H1 (cell line): ENCODE measurements at regions not wholly inside any gene's neighbourhood (a gene's known extent, or its start where the extent isn't known, plus 50 kb on each side); places are given as distances from the start of the nearest gene placed in this dataset.

Experiments used
- ASH2L ChIP-seq: fragments of 200-600, 300-600 bp; sonication (generic); IDR thresholded peaks from one replicate; pipeline ENCODE4 v1.7.1; 2017; ENCODE audit warnings: low read length
- BRCA1 ChIP-seq: IDR thresholded peaks from 2 replicates; pipeline ENCODE4 v1.6.1; 2012; ENCODE audit warnings: low read depth, low read length, improper control_type of control experiment
- TCF12 ChIP-seq: IDR thresholded peaks from 2 replicates; pipeline ENCODE4 v1.6.1; 2011; ENCODE audit warnings: low read depth, mild to moderate bottlenecking, low read length
- TF ChIP-seq, protein P1 (sequence below), 3 experiments: IDR thresholded peaks; 1 replicate in 2 of 3; 2 replicates in 1 of 3; pipeline versions ENCODE4 v1.5.1 to v1.6.1; 2011; ENCODE audit warnings: low read length in 3 of 3, mild to moderate bottlenecking in 3 of 3, inconsistent platforms in 2 of 3, low read depth in 1 of 3, moderate library complexity in 1 of 3; ENCODE audit not compliant: insufficient read depth in 1 of 3; ENCODE audit errors: control extremely low read depth in 1 of 3

DNA sequence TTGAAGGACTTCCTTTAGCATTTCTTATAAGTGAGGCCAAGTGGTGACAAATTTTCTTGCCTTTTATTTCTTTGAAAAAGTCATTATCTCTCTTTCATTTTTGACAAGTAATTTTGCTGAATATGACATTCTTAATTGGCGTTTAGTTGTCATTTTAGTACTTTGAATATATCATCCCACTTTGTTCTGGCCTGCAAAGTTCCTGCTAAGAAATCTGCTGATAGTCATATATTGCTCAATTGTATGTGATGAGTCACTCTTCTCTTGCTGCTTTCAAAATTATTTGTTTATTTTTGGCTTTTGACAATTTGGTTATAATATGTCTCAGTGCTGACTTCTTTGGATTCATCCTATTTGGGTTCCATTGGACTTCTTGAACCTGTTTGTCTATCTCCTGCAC is 312.6 kb downstream of the DUSP10 start (continued):
- TF ChIP-seq, protein P1, sequence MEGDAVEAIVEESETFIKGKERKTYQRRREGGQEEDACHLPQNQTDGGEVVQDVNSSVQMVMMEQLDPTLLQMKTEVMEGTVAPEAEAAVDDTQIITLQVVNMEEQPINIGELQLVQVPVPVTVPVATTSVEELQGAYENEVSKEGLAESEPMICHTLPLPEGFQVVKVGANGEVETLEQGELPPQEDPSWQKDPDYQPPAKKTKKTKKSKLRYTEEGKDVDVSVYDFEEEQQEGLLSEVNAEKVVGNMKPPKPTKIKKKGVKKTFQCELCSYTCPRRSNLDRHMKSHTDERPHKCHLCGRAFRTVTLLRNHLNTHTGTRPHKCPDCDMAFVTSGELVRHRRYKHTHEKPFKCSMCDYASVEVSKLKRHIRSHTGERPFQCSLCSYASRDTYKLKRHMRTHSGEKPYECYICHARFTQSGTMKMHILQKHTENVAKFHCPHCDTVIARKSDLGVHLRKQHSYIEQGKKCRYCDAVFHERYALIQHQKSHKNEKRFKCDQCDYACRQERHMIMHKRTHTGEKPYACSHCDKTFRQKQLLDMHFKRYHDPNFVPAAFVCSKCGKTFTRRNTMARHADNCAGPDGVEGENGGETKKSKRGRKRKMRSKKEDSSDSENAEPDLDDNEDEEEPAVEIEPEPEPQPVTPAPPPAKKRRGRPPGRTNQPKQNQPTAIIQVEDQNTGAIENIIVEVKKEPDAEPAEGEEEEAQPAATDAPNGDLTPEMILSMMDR (IDR thresholded peaks at IDR 0.05; ENCODE audit: control extremely low read depth in 1 of 3, insufficient read depth in 1 of 3, low read depth in 1 of 3, low read length in 3 of 3), result no peak
- TF ChIP-seq TCF12, result no peak
- TF ChIP-seq BRCA1, result no peak
- no peak for TF ChIP-seq ASH2L
